OCI-LY7 (cell line): ENCODE measurements at regions not wholly inside any gene's neighbourhood (a gene's known extent, or its start where the extent isn't known, plus 50 kb on each side); places are given as distances from the start of the nearest gene placed in this dataset.

ENCODE experiments used
- EZH2phosphoT487 ChIP-seq: fragments of 200-600 bp; sonication (generic); IDR thresholded peaks from 2 replicates; pipeline ENCODE4 v1.6.1; 2018; ENCODE audit warnings: low read depth, borderline replicate concordance, mild to moderate bottlenecking, mixed run types, antibody characterized with exemption, low read length, moderate library complexity, mixed read lengths
- TF ChIP-seq, protein P1 (sequence below): fragments of 200-600 bp; sonication (generic); conservative IDR thresholded peaks from 2 replicates; pipeline ENCODE4 v1.5.1; 2014; ENCODE audit warnings: mild to moderate bottlenecking, antibody characterized with exemption, low read length, moderate library complexity, mixed read lengths

DNA sequence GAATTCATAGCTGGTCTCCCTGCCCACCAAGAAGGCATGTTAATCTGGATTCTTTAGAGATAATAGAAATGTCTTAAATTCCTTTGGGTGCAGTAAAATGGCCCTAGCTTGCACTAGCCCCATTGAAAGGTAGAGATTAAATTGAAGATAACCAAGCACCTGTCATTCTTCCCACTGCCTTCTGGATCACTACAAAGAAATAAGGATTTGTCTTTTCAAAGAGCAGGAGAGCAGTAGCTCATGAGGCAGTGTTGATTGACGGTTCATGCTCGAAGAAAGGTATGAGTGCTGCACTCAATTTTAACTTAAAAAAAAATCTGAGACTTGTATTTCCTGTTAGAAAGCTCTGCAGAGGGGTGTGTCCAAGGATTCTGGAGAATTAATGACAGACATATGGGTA, 74.9 kb upstream of the F3 start:
- TF ChIP-seq, protein P1, sequence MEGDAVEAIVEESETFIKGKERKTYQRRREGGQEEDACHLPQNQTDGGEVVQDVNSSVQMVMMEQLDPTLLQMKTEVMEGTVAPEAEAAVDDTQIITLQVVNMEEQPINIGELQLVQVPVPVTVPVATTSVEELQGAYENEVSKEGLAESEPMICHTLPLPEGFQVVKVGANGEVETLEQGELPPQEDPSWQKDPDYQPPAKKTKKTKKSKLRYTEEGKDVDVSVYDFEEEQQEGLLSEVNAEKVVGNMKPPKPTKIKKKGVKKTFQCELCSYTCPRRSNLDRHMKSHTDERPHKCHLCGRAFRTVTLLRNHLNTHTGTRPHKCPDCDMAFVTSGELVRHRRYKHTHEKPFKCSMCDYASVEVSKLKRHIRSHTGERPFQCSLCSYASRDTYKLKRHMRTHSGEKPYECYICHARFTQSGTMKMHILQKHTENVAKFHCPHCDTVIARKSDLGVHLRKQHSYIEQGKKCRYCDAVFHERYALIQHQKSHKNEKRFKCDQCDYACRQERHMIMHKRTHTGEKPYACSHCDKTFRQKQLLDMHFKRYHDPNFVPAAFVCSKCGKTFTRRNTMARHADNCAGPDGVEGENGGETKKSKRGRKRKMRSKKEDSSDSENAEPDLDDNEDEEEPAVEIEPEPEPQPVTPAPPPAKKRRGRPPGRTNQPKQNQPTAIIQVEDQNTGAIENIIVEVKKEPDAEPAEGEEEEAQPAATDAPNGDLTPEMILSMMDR, result no peak
- TF ChIP-seq EZH2phosphoT487, result no peak
